OCI-LY1 (cell line): ENCODE measurements at regions not wholly inside any gene's neighbourhood (a gene's known extent, or its start where the extent isn't known, plus 50 kb on each side); places are given as distances from the start of the nearest gene placed in this dataset.

Source experiments
- H2AFZ ChIP-seq: fragments of 200-600 bp; sonication (generic), shearing (Covaris generic); 2 replicates; pipeline ENCODE4 v1.6.0; 2014; ENCODE audit warnings: antibody characterized with exemption, mild to moderate bottlenecking, low read length
- H3F3A ChIP-seq: fragments of 200-600 bp; sonication (generic), shearing (Covaris generic); 2 replicates; pipeline ENCODE4 v1.6.0; 2014; ENCODE audit warnings: mild to moderate bottlenecking, antibody characterized with exemption, low read length, moderate library complexity; ENCODE audit not compliant: insufficient read depth
- H3K27ac ChIP-seq: fragments of 200-600 bp; sonication (generic); 2 replicates; pipeline ENCODE4 v1.5.1; 2014; ENCODE audit warnings: low read length, mixed run types, mild to moderate bottlenecking, low read depth; ENCODE audit not compliant: poor library complexity, severe bottlenecking
- H3K27me3 ChIP-seq: fragments of 200-600 bp; sonication (generic); 2 replicates; pipeline ENCODE4 v1.6.0; 2014; ENCODE audit warnings: antibody characterized with exemption, mild to moderate bottlenecking, low read length, moderate library complexity; ENCODE audit not compliant: insufficient read depth
- H3K36me3 ChIP-seq: fragments of 200-600 bp; sonication (generic); 2 replicates; pipeline ENCODE4 v1.6.1; 2014; ENCODE audit warnings: mild to moderate bottlenecking, antibody characterized with exemption, low read length, moderate library complexity, mixed read lengths; ENCODE audit not compliant: insufficient read depth
- H3K4me1 ChIP-seq: fragments of 200-600 bp; sonication (generic); 2 replicates; pipeline ENCODE4 v1.5.1; 2014; ENCODE audit warnings: mild to moderate bottlenecking, low read length, moderate library complexity; ENCODE audit not compliant: insufficient read depth, severe bottlenecking
- H3K4me2 ChIP-seq: fragments of 200-600 bp; sonication (generic), shearing (Covaris generic); 2 replicates; pipeline ENCODE4 v1.6.1; 2014; ENCODE audit warnings: low read length
- H3K4me3 ChIP-seq: fragments of 200-600 bp; sonication (generic); 2 replicates; pipeline ENCODE4 v1.5.1; 2014; ENCODE audit warnings: low read length, low read depth, mild to moderate bottlenecking, mixed read lengths; ENCODE audit not compliant: poor library complexity, severe bottlenecking
- H3K79me2 ChIP-seq: fragments of 200-600 bp; shearing (Covaris generic); 2 replicates; pipeline ENCODE4 v1.6.1; 2016; ENCODE audit warnings: mixed run types, low read length, mixed read lengths; ENCODE audit not compliant: insufficient read depth
- H3K9ac ChIP-seq: fragments of 200-600 bp; sonication (generic), shearing (Covaris generic); 2 replicates; pipeline ENCODE4 v1.6.1; 2014; ENCODE audit warnings: mild to moderate bottlenecking, low read length, mixed read lengths
- H3K9me2 ChIP-seq: fragments of 200-600 bp; sonication (generic), shearing (Covaris generic); 2 replicates; pipeline ENCODE4 v1.6.1; 2014; ENCODE audit warnings: low read depth, mild to moderate bottlenecking, low read length, mixed read lengths
- H3K9me3 ChIP-seq: fragments of 200-600 bp; shearing (Covaris generic); 2 replicates; pipeline ENCODE4 v1.6.1; 2014; ENCODE audit warnings: low read length, mixed read lengths
- H4K20me1 ChIP-seq: fragments of 200-600 bp; sonication (generic), shearing (Covaris generic); 2 replicates; pipeline ENCODE4 v1.6.0; 2016; ENCODE audit warnings: mild to moderate bottlenecking, low read length; ENCODE audit not compliant: insufficient read depth
- CTCF ChIP-seq: fragments of 200-600 bp; sonication (generic), shearing (Covaris generic); IDR thresholded peaks from 2 replicates; pipeline ENCODE4 v1.5.1; 2017; ENCODE audit warnings: mild to moderate bottlenecking, antibody characterized with exemption, low read length, moderate library complexity, mixed read lengths
- EZH2 ChIP-seq: fragments of 200-600 bp; sonication (generic), shearing (Covaris generic); IDR thresholded peaks from 2 replicates; pipeline ENCODE4 v1.8.0; 2017; ENCODE audit warnings: borderline replicate concordance, mixed run types, mild to moderate bottlenecking, antibody characterized with exemption, low read length, moderate library complexity, mixed read lengths

- Histone ChIP-seq H3K79me2 (no peaks in the 10 kb centered on the region), H3K27ac (no peak overlapping the region), H3K9me2 (no peaks in the 10 kb centered on the region), H3K9me3 (no peaks in the 10 kb centered on the region), H3K27me3 (no peaks in the 10 kb centered on the region), H3K4me3 (no peak overlapping the region), H3K36me3 (no peaks in the 10 kb centered on the region), H3K4me2 (no peak overlapping the region), H3F3A (no peaks in the 10 kb centered on the region), H4K20me1 (no peaks in the 10 kb centered on the region), H3K4me1 (no peaks in the 10 kb centered on the region), H2AFZ (no peak overlapping the region), H3K9ac (no peak overlapping the region)
- TF ChIP-seq CTCF (no peak), EZH2 (no peak)
These were observed 54.0 kb upstream of the TPM4 start for GRCh38 chr19:16022251-16022650.

DNA sequence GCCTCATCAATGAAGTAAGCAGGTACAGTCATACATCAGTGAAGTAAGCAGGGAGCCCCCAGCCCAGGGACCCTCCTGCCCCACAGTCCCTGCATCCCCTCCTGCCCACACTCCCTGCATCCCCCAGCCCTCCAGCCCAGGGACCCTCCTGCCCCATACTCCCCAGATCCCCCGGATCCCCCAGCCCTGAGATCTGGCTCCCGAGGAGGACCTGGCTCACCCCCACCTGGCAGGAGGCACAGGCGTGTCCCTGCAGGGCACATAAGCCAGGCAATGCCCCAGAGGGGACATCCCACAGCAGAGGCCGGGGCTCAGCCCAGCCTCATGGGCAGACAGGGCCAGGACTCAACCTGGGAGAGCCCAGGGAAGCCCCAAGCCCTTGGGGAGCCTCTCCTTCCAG lies 53.6 kb upstream of the TPM4 start:
- Histone ChIP-seq H3K9me3 (no peaks in the 10 kb centered on the region), H2AFZ (no peak overlapping the region), H3K4me3 (no peak overlapping the region), H3K36me3 (no peaks in the 10 kb centered on the region), H3K4me1 (no peaks in the 10 kb centered on the region), H3K9me2 (no peaks in the 10 kb centered on the region), H4K20me1 (no peaks in the 10 kb centered on the region), H3K27ac (no peak overlapping the region), H3K4me2 (no peak overlapping the region), H3K79me2 (no peaks in the 10 kb centered on the region), H3F3A (no peaks in the 10 kb centered on the region), H3K9ac (no peak overlapping the region), H3K27me3 (no peaks in the 10 kb centered on the region)
- TF ChIP-seq CTCF (no peak), EZH2 (no peak)

GRCh38 chr19:16023146-16023915 lies 53.0 kb upstream of the TPM4 start:
- H4K20me1 ChIP-seq = no peaks in the 10 kb centered on the region
- H3F3A ChIP-seq = no peaks in the 10 kb centered on the region
- H3K27me3 ChIP-seq = no peaks in the 10 kb centered on the region
- H3K79me2 ChIP-seq = no peaks in the 10 kb centered on the region
- no peak overlapping the region for H3K9ac ChIP-seq
- TF ChIP-seq CTCF = no peak
- TF ChIP-seq EZH2 = no peak
- no peak overlapping the region for H3K4me2 ChIP-seq
- H3K9me2 ChIP-seq = no peaks in the 10 kb centered on the region
- no peak overlapping the region for H2AFZ ChIP-seq
- no peak overlapping the region for H3K27ac ChIP-seq
- no peak overlapping the region for H3K4me3 ChIP-seq
- H3K4me1 ChIP-seq = no peaks in the 10 kb centered on the region
- no peaks in the 10 kb centered on the region for H3K36me3 ChIP-seq
- no peaks in the 10 kb centered on the region for H3K9me3 ChIP-seq
